Epidermal melanocyte (primary cell): ENCODE measurements at regions not wholly inside any gene's neighbourhood (a gene's known extent, or its start where the extent isn't known, plus 50 kb on each side); places are given as distances from the start of the nearest gene placed in this dataset.

Experiments used
- DNase-seq: peaks from one replicate; pipeline ENCODE4 v3.0.0; 2011; ENCODE audit warnings: low spot score; ENCODE audit not compliant: insufficient read length

DNA sequence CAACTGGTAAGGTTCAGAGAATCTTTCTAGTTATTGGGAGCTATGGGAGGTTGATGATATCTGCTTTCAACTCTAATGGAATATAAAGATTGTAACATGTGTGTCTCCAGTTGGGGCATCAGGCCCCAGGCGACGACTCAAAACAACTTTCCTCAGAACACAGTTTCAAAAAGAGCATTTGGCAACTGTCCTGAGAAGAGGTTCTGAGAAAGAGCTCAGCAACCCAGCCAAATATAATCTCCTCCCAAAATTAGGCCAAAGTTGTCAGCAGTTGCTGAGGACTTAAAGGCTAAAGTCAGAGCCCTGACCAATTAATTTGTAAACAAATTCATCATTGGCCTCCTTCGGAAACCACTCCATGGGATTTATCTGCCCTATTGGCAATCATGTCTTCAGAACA lies 251.1 kb upstream of the NFE2L3 start:
- DNase-seq, result no peak

DNA sequence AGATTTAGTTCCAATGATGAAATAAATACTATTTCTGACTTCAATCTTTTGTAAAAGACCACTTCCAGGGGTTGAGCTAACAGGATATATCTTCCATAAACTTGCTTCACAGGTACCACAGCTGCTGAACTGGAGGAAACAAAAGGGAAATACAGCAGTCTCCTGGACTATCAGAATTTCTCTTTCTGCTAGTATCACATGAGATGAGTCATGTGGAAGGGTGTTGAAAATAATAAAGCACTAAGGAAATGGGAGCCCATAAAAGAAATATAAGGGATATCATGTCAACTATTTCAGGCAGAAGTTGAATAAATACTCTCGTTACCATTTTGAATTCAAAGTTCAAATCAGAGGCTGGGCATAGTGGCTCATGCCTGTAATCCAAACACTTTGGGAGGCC lies 250.3 kb upstream of the NFE2L3 start:
- no peak for DNase-seq

DNA sequence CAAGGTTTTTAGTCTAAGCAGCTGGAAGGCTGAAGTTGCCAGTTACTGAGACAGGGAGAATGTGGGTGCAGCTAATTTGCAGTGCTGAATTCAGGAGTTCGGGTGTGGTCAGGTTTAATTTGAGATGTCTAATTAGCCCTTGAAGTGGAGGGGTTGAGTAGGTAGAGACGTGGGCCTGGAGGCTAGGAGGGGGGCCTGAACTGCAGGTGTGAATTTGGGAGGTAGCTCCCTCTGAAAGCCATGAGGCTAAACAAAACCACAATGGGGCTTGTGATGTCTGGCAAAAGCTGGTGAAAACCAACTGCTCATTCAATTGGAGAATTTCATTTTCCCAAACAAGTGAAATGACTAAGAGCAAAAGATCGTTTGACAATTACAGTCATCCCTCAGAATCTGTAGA lies 246.0 kb upstream of the NFE2L3 start:
- DNase-seq, result no peak

DNA sequence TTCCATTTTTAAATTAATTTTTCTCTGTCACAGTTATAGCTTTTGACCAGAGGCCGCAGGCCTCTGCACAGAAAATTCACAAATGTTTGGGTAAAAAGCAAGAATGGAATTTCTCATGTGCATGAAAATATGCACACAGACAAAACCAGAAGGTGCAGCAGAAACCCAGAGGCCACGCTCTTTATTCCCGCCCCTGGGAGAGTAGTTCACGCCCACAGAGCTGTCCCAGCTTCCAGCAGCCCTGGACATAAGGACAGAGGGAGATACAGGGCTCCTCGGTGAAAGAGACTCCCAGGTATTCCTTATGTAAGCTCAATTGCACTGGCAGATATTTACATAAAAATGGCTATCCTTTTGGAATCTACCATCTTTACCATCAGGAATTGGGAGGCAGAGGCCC lies 245.2 kb upstream of the NFE2L3 start:
- DNase-seq, result no peak

DNA sequence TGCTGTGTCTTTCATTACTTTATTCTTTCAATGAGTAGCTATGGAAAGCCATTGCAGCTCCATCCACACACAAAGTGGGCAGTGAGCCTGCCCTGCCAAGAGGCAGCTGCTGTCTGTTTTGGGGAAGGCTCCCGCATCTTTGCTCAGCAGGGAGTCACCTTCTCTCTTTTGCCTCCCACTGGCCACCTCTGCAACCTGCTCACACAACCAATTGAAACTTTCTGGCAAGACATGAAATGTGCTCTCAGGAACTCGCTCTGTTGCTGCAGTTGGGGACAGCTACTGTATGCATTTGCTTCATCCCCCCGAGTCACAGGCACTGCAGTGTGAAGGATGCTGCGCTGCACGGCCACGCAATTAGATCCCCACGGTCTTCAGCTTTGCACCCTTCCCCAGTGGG lies 244.8 kb upstream of the NFE2L3 start:
- DNase-seq, result no peak

DNA sequence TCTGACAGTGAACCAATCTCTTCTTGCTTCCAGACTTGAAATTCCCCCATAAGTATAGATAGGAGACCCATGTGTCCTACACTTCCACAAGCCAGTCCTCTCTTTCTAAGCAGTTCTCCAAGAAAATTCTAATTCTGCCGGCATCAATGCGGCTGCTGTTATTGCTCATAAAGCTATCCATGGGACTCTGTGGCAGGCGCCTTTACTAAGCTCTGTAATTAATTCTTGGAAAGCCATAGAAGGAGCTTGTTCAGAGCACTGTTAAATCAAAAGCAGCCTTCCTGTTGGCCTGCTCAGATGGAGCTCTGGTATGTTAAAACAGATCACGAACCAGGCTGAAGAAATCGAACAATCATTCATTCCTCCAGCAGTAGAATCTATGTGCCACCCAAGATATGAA lies 244.3 kb upstream of the NFE2L3 start:
- no peak for DNase-seq

DNA sequence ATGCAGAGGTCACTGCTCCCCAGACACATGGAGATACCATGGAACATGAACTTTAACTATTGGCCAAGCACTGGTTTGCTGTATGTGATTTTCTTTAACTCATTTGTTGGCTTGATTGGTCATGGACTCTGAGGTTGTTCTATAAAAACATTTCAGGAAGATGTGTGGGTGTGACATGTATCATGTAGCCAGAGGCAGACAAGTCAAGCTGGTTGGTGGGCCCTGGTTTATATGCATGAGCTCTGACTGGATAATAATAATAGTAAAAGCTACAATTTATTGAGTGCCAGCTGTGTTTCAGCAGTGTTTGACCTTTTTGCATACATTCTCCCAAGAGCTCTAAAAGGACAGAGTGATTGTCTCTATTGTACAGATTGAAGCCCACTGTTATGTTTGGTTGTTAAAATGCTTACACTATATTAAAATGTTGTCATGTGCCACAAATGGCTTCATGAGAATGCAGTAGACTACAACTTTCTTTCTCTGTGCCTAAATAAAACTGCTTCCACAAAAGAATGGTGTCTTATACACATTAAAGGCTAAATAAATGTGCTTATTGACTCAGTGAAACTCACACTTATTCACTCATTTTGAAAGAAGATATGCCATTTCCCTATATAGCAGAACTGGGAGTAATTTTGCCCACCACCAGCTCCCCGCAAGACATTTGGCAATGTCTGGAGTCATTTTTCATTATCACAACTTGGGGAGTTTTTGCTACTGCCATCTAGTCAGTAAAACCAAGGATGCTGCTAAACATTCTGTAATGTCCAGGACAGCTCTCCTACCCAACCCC lies 243.6 kb upstream of the NFE2L3 start:
- no peak for DNase-seq

DNA sequence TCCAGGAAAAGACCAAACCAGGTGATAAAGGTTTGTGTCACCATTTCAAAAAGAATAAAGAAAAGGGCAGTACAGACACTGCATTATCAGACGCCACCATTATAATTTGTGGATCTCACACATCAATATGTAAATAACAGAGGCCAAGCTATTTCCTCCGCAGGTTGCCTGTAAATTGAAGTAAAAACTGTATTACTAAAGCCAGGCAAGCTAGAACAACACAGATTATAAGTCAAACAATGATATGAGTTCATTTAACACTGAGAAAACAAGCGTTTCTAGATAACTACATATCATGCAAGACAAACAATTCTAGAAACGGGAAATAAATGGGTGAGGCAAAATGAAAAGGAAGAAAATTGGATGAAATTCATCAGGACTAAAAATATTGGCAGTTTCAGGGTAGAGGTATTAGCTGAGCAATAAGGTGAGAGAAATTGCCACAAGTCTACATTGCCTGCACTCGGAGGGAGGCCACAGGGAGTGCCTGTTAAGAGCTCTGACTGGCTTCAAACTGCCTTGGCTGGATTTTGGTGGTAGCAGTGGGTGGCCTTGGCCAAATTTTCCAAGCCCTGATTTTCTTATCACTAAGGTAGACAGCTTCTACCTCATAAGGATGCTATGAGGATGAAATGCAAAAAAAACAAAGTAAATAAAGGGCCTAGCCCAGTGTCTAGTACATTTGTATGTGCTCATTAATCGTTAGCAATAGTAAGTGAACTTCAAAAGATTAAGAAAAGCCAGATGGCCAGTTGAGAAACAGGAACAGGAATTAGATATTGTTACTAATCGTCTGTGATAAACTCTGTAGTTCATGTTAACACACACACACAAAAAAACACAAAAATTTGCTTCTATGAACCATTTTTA lies 240.0 kb upstream of the NFE2L3 start:
- DNase-seq, result no peak

DNA sequence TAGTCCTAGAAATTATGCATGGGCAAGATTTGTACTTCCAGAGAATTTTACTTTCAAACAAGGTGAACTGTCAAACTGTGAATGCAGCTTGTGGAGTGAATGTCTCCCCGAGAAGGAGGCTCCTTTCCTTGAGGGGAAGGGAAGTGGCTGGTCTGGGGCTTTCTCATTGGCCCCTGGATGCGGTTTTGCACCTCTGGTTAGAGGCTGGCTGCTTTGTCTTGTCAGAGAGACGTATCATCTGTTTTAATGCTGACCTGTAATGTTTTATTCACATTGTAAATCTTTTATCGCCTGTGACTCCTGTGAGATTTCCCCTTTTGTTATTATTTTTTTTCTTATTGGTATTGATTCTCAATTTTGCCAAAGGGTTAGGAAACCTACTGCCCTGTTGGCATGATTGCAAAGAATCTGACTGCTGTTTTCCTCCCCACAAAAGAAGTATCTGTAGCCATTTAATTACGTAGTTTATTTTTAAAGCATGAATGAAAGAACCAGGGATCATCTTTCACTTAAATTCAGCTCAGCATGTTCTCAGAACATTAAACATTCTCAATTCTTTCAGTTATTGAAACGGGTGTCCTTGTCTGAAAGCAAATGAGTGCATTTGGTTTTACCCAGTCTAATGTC lies 238.3 kb upstream of the NFE2L3 start:
- DNase-seq, result no peak

DNA sequence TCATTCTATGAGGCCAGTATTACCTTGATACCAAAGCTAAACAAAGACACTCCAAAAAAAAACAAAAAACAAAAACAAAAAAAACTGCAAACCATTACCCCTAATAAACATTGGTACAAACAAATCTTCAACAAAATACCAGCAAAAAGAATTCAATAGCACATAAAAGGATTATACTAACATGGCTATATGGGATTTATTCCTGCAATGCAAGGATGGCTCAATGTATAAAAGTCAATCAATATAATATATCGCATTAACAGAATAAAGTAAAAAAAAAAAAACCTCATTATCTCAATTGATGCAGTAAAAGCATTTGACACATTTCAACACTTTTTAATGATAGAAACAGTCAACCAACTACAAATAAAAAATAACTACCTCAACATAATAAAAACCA lies 233.3 kb upstream of the NFE2L3 start:
- DNase-seq, result no peak

DNA sequence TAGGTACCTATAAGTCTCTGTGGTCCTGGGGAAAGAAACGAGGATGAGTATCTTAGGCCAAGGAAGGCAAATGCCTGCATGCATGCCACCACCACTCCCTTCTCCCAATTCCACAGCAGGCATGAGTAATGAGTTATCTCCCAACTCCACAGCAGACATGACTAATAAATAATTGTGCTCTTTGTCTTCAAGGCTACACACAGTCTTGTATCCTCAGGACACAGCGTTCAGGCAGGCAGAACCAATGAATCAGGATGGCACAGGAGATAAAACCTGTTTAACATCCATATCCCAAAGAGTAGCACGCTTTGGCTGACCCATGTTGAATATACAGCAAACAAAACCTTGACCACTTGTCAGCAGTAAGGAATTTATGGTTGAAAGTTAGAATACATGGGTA lies 229.7 kb upstream of the NFE2L3 start:
- DNase-seq, result no peak

DNA sequence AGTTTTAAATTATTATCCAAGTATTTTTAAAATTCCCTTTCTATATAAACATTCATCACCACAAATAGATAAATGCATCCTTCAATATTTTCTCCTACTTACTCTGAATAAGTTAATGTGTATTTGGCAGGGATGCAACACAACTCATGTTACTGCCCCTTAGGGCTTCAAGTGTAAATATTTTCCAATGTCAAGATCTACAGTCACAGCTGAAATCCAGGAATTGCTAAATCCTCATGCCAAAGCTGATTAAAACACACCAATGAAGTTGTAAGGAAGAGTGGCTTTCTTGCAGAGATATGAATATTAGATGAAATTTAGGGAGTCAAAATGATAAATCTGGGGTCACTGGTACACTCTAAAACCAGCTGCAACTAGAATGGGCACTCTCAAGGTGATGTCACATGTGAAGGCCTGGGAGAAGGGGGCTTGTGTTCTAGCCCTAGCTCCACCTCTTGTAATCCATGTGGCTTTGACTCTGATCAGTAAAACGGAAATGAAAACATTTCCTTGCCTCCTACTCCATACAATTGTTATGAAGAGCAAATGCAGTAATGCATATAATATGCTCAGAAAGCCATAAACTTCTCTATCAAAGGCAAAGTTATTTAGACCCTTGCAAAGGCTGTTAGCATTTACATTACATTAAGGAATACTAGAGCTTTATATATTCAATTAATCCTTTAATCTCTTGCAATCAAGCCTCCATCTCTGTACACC lies 228.1 kb upstream of the NFE2L3 start:
- DNase-seq, result no peak

DNA sequence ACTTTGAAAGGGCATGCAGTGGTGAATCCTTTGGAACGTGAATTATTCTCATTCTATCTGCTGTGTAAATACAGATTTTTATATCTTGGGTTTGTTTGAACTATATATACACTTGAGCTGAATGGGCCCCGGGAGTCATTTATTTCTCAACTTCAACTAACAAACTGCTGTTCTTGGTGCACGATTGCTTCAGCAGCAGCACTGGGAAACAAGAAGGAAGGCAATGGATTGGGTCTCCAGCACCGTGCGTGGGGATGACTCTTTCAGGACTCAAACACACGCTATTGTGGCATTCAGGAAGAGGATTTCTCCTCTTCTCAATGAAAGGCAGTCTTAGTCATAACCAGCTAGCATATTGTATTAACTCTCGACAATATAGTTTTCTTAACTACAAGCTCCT lies 226.0 kb upstream of the NFE2L3 start:
- no peak for DNase-seq

DNA sequence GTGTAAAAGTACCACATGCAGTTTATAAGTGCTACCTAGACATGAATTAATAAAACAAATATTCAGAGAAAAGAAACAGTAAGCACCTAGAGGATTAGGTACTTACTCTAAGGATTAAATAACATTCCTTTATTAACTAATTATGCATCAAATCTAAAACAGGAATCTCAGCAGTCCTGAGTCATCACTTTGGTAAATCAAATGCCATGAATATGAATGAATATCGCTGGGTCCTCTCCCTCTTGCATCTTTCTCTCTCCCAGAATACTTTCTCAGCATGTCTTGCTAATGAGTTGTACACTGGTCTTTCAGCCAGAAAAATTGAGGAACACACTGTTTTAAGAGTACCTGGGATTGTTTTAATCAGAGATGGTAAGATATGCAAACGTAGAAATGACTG lies 225.5 kb upstream of the NFE2L3 start:
- DNase-seq, result no peak

DNA sequence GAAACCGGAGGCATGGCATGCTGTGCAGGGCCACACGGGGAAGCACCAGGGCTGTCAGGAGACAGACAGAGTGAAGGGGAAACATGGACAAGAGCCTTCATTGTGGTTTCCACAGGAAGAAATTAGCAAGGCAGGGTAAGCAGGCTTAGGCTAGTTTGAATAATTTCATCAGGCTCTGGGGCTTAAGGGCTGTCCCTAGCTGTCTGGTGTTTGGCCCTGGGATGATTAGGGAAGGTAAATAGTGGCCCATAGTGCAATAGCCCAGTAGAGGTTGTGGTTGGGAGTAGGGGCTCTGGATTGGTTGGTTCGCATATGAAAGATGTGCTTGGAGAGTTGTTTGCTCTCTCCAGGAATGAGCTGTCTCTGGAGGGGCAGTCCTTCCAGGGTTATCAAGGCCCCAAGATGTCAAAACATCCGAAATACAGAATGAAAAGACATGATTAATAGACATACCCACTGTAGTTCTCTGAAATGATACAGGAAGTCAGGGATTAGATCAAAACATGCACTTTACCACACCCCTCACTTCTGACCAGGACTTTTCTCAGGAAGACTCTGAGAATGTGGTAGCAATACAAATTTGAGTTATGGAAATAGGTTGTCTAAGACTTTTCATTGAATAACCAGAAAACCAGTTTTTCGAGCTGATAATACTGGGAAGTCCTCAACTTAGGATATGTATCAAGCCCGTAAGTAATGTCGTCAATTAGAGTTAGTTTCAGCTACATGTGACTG lies 224.9 kb upstream of the NFE2L3 start:
- DNase-seq, result no peak

DNA sequence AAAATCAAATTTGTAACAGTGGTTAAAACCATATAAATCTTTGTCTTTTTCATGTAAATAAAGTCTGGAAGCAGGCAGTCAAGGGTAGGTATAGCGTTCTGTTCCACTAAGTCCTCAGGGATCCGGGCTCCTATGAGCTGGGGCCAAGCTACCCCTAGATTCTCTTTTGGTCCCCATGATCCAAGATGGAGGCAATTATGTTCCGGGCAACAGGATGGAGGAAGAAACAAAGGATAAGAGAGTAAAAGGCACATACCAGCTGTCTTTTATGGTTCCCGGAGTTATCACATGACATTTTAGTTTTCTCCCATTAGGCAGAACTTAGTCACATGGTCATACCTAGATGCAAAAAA lies 224.4 kb upstream of the NFE2L3 start:
- no peak for DNase-seq

DNA sequence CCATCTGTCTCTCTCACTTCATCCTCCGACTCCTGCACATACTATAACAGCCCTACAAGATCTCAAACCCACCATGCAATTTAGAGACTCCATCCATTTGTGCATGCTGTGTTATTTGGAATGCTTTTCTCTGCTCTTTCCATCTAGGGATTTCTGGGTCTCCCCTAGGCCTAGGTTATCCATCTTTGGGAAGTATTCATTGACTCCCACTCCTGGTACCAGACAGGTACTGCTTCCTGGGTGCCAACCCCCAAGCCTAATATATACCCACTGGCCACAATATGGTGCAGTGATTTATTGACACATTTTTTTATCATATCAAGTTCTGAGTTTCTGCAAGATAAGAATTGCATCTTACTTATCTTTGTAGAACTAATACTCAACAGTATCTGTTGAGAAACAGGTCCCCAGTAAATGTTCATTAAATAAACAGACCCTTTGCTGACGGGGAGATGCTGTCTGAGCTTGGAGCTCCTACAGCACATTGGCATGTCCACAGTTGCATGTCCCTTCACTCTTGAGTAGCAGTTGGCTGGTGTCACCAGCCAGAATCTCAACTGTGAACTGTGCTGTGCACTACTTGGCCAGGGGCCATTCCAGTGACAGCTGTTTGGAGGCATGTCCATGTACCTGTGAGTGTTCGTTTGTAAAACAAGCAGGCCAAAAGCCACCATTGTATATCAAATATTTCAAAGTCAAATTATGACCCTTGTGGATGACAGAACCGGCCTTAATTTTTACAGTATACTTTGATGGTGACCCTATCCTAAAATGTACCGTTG lies 223.3 kb upstream of the NFE2L3 start:
- no peak for DNase-seq

DNA sequence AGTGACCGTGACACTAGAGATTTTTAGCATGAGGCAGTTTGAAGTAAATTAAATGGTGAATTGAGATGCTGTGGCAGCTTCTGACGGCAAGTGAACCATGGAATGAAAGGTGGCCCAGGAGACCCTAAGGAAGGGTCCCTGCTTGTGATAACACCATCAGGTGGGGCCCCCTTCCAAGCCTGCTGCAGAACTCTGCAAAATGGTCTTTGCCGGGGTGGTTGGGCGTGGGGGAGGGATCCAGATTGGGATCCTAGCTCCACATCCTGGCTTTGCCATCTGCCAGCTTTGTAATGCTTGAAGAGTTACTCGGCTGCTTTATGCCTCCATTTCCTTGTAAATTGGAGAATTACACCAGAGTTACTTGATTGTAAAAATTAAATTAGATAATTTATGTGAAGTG lies 222.6 kb upstream of the NFE2L3 start:
- no peak for DNase-seq

DNA sequence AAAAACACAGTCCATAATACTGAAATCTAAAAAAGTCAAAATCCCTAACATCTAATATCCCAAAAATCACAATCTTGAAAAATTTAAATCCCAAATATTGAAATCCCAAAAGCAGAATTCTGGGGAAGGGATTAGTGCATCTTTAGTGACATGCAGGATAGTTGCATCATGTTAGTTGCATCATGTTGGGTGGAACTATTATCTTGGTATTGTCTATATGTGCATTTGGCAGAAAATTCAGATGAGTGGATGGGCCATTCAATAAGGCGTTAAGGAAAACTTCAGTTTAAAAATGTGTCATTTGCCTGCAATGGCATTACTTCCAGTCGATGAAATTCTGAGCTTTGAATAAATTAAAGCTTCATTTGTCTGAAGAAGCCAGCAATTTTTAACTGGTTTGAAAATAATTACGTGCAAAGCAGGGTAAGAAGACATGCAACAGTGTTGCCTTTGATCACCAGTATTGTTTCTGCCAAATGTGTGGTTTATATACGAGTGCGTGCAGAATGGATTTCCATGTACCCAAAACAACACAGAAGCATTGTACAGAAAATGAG lies 221.4 kb upstream of the NFE2L3 start:
- no peak for DNase-seq

DNA sequence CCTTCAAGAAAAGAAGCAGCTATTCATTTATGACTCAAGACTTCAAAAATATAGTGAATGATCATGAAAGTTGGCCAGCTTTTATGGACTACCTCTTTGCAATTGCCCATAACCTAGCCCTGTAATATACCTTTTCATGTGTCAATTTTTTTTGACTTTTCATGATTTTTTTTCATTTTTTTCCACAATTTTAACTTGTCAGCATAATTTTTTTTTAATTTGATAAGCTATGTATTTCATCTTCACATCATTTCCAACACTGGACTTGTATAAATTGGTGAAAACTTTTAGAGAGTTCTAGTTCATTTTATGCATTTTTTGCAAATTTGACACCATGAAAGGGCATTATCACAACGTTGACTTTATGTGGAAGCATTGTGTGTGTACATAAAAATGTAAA lies 220.8 kb upstream of the NFE2L3 start:
- DNase-seq, result no peak
